Mucosa of stomach (tissue), 1 donor: ENCODE measurements at regions not wholly inside any gene's neighbourhood (a gene's known extent, or its start where the extent isn't known, plus 50 kb on each side); places are given as distances from the start of the nearest gene placed in this dataset.

ENCODE experiments used
- H3K27me3 ChIP-seq: one replicate; pipeline ENCODE4 v1.7.0; 2013; ENCODE audit warnings: mild to moderate bottlenecking, low read length; ENCODE audit not compliant: control insufficient read depth, insufficient read depth
- H3K36me3 ChIP-seq: one replicate; pipeline ENCODE4 v1.7.0; 2013; ENCODE audit warnings: low read length; ENCODE audit not compliant: control insufficient read depth, insufficient read depth
- H3K4me1 ChIP-seq: one replicate; pipeline ENCODE4 v1.7.0; 2013; ENCODE audit warnings: mild to moderate bottlenecking, low read length; ENCODE audit not compliant: control insufficient read depth, insufficient read depth
- H3K4me3 ChIP-seq: one replicate; pipeline ENCODE4 v1.7.0; 2013; ENCODE audit warnings: low read length
- H3K9ac ChIP-seq: one replicate; pipeline ENCODE4 v1.7.0; 2013; ENCODE audit warnings: mild to moderate bottlenecking, low read length, moderate library complexity
- H3K9me3 ChIP-seq: one replicate; pipeline ENCODE4 v1.7.0; 2013; ENCODE audit warnings: mild to moderate bottlenecking, low read length, moderate library complexity; ENCODE audit not compliant: control insufficient read depth
- donor health status: Pancreatic carcinoma.

DNA sequence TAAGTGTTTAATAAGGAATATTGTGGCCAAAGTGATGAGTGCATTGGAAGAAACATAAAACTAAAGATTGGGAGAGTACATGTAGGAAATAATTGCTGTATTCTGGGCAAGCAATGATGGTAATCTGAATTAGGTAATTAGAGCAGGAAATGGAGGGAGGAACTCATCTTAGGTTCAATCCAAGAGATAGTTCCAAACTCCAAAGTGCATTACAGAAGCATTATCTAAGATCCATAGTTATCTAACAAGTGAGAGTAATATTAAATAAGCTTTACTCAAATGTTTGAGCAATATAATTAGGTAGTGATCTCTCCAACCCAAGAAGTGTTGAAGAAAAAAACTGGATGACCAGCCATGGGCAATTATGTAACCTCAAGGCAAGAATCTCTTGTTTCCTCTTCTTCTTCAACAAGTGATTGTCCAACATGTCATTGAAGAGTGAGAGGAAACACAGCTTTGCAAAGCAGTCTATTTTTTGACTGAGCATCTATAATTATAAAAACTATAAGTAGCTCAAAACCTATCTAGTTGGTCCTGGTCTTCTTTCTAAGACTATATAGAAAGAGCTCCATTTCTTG, 181.2 kb upstream of the TNFAIP3 start:
- no peaks in the 10 kb centered on the region for H3K4me1 ChIP-seq
- H3K36me3 ChIP-seq: no peaks in the 10 kb centered on the region
- no peaks in the 10 kb centered on the region for H3K27me3 ChIP-seq
- no peak overlapping the region for H3K9ac ChIP-seq
- no peak overlapping the region for H3K4me3 ChIP-seq
- H3K9me3 ChIP-seq: no peaks in the 10 kb centered on the region

DNA sequence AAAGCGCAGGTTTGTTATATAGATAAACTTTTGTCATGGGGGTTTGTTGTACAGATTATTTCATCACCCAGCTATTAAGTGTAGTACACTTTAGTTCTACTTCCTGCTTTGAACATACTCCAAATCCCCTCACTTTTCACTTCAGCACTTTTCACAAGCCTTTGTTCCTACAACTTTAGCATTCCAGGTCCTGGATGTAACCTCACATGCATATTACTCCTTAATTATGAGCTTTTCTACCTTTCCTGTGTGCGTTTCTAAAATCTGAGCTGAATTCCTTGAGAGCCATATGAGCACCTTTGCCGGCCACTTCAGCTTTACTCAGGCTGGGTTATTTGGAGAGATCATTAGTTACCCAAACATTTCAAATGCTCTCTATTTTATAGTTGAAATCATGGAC, 179.2 kb upstream of the TNFAIP3 start:
- no peaks in the 10 kb centered on the region for H3K4me1 ChIP-seq
- H3K36me3 ChIP-seq: no peaks in the 10 kb centered on the region
- no peak overlapping the region for H3K4me3 ChIP-seq
- H3K27me3 ChIP-seq: no peaks in the 10 kb centered on the region
- no peaks in the 10 kb centered on the region for H3K9me3 ChIP-seq
- H3K9ac ChIP-seq: no peak overlapping the region

- Histone ChIP-seq H3K36me3 (no peaks in the 10 kb centered on the region), H3K4me1 (no peaks in the 10 kb centered on the region), H3K4me3 (no peak overlapping the region), H3K9me3 (no peaks in the 10 kb centered on the region), H3K27me3 (no peaks in the 10 kb centered on the region), H3K9ac (no peak overlapping the region)
Observed at GRCh38 chr6:137688230-137688971, 178.7 kb upstream of the TNFAIP3 start.

DNA sequence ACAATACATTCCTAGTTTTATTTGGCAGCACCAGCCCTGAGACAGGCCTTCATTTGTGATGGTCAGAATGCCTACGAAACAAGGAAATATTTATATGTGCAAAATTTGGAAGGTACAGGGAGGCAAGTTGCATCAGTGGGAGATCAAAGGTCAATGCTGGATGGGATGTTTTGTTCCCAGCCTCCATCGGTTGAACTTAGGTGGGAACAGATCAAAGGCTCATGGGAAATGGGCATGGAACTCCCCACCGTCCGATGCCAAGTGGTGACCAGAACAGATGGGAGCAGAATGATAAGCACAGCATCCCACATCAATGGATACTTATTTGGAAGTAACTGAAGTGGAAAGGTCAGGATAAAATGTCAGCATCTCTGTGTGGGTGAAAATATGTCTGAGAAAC, 177.7 kb upstream of the TNFAIP3 start:
- H3K27me3 ChIP-seq: no peaks in the 10 kb centered on the region
- no peak overlapping the region for H3K9ac ChIP-seq
- H3K4me3 ChIP-seq: no peak overlapping the region
- no peaks in the 10 kb centered on the region for H3K9me3 ChIP-seq
- H3K36me3 ChIP-seq: no peaks in the 10 kb centered on the region
- no peaks in the 10 kb centered on the region for H3K4me1 ChIP-seq

- Histone ChIP-seq H3K4me1 (no peaks in the 10 kb centered on the region), H3K4me3 (no peak overlapping the region), H3K27me3 (no peaks in the 10 kb centered on the region), H3K36me3 (no peaks in the 10 kb centered on the region), H3K9me3 (no peaks in the 10 kb centered on the region), H3K9ac (no peak overlapping the region)
Observed at GRCh38 chr6:137690034-137690433, 177.0 kb upstream of the TNFAIP3 start.

GRCh38 chr6:137690721-137691120, 176.3 kb upstream of the TNFAIP3 start:
- no peak overlapping the region for H3K4me3 ChIP-seq
- no peaks in the 10 kb centered on the region for H3K36me3 ChIP-seq
- no peak overlapping the region for H3K9ac ChIP-seq
- no peaks in the 10 kb centered on the region for H3K27me3 ChIP-seq
- no peaks in the 10 kb centered on the region for H3K4me1 ChIP-seq
- H3K9me3 ChIP-seq: no peaks in the 10 kb centered on the region

DNA sequence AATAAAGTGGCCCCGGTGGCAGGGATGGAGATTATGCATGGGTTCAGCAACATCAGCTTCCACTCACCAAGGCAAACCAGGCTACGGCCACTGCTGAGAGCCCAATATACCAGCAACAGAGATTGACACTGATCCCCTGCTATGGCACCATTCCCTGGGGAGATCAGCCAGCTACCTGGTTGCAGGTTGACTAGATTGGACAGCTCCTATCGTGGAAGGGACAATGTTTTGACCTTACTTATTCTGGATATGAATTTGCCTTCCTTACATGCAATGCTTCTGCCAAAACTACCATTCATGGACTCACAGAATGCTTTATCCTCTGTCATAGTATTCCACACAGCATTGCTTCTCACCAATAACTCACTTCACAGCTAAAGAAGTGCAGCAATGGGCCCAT, 174.8 kb upstream of the TNFAIP3 start:
- peaks cover 4% of the 10 kb centered on the region for H3K4me1 ChIP-seq
- no peak overlapping the region for H3K9ac ChIP-seq
- H3K9me3 ChIP-seq: no peaks in the 10 kb centered on the region
- no peaks in the 10 kb centered on the region for H3K27me3 ChIP-seq
- H3K36me3 ChIP-seq: no peaks in the 10 kb centered on the region
- H3K4me3 ChIP-seq: no peak overlapping the region

DNA sequence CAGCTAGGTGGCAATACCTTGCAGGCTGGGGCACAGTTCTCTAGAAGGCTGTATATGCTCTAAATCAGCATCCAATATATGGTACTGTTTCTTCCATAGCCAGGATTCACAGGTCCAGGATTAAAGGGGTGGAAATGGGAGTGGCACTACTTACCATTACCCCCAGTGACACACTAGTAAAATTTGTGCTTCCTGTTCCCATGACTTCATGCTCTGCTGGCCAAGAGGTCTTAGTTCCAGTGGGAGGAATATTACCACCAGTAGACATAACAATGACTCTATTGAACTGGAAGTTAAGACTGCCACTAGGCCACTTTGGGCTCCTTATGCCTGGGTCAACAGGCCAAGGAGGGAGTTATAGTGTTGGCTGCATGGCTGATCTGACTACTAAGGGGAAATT, 174.3 kb upstream of the TNFAIP3 start:
- no peaks in the 10 kb centered on the region for H3K9me3 ChIP-seq
- H3K27me3 ChIP-seq: no peaks in the 10 kb centered on the region
- H3K9ac ChIP-seq: no peak overlapping the region
- H3K36me3 ChIP-seq: no peaks in the 10 kb centered on the region
- no peak overlapping the region for H3K4me3 ChIP-seq
- H3K4me1 ChIP-seq: peaks cover 9% of the 10 kb centered on the region

- Histone ChIP-seq H3K4me1 (peaks cover 9% of the 10 kb centered on the region), H3K9ac (no peak overlapping the region), H3K36me3 (no peaks in the 10 kb centered on the region), H3K9me3 (no peaks in the 10 kb centered on the region), H3K27me3 (no peaks in the 10 kb centered on the region), H3K4me3 (no peak overlapping the region)
Observed at GRCh38 chr6:137693711-137694110, 173.3 kb upstream of the TNFAIP3 start.

DNA sequence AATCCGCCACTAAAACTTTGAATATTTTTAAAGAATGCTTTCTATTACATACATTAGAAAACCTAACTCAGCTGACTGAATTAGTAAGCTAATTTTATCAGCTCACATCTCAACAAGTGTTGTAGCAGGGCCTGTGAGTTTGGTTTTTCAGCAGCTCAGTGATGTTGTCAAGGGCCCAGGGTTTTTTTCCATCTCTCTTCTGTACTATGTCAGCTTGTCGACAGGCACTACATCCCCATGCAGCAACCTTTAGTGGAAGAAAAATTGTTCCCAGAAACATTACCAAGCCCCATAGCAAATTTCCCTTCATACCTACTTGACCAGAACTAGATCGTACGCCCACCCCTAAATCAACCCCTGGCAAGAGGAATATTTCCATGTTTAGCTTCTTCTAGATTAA, 170.3 kb upstream of the TNFAIP3 start:
- Histone ChIP-seq H3K4me3 (no peak overlapping the region), H3K9me3 (no peaks in the 10 kb centered on the region), H3K36me3 (no peaks in the 10 kb centered on the region), H3K27me3 (no peaks in the 10 kb centered on the region), H3K9ac (no peak overlapping the region), H3K4me1 (peaks cover 9% of the 10 kb centered on the region)

- no peaks in the 10 kb centered on the region for H3K27me3 ChIP-seq
- H3K36me3 ChIP-seq: no peaks in the 10 kb centered on the region
- H3K9me3 ChIP-seq: no peaks in the 10 kb centered on the region
- H3K4me3 ChIP-seq: no peak overlapping the region
- H3K4me1 ChIP-seq: peaks cover 9% of the 10 kb centered on the region
- H3K9ac ChIP-seq: no peak overlapping the region
Observed at GRCh38 chr6:137697267-137697938, 169.7 kb upstream of the TNFAIP3 start.

DNA sequence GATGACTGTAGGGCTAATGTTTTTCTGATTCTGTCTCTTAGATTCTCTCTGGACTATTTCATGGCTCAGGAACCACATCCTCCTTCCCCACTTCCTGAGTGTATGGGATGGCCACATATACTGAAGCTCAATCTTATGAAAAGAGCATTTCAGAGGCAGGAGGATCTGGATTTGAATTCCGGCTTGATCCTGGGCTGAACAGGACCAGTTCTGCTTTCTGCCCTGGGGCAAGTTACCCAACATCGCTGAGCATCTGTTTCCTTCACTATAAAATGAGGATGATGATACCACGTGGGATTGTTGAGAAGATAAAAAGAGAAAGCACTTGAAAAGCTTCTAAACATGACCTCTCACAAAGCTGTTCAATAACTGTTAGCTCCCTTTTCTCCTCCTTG, 168.4 kb upstream of the TNFAIP3 start:
- H3K36me3 ChIP-seq: no peaks in the 10 kb centered on the region
- H3K27me3 ChIP-seq: no peaks in the 10 kb centered on the region
- H3K9me3 ChIP-seq: no peaks in the 10 kb centered on the region
- H3K4me3 ChIP-seq: no peak overlapping the region
- H3K9ac ChIP-seq: no peak overlapping the region
- peaks cover 9% of the 10 kb centered on the region for H3K4me1 ChIP-seq
